Mucosa of rectum (tissue), 2 donors: ENCODE measurements at regions not wholly inside any gene's neighbourhood (a gene's known extent, or its start where the extent isn't known, plus 50 kb on each side); places are given as distances from the start of the nearest gene placed in this dataset.

Source experiments
- H3K27ac ChIP-seq, 2 donors: one replicate each; pipeline ENCODE4 v1.7.0; 2013; ENCODE audit warnings: inconsistent platforms in 2 of 2, low read depth in 2 of 2, low read length in 2 of 2
- H3K27me3 ChIP-seq, 2 donors: one replicate each; pipeline ENCODE4 v1.7.0; 2013; ENCODE audit warnings: low read length in 2 of 2; ENCODE audit not compliant: control insufficient read depth in 2 of 2, insufficient read depth in 2 of 2
- H3K36me3 ChIP-seq, 2 donors: one replicate each; pipeline ENCODE4 v1.7.0; 2013; ENCODE audit warnings: low read length in 2 of 2; ENCODE audit not compliant: control insufficient read depth in 2 of 2, insufficient read depth in 2 of 2
- H3K4me1 ChIP-seq, 2 donors: one replicate each; pipeline ENCODE4 v1.7.0; 2013; ENCODE audit warnings: low read length in 2 of 2, mild to moderate bottlenecking in 1 of 2; ENCODE audit not compliant: control insufficient read depth in 2 of 2, insufficient read depth in 2 of 2
- H3K4me3 ChIP-seq, 2 donors: one replicate each; pipeline ENCODE4 v1.7.0; 2013; ENCODE audit warnings: low read length in 2 of 2
- H3K9ac ChIP-seq, 2 donors: one replicate each; pipeline ENCODE4 v1.7.0; 2013; ENCODE audit warnings: low read length in 2 of 2, low read depth in 1 of 2, mild to moderate bottlenecking in 1 of 2
- H3K9me3 ChIP-seq, 2 donors: one replicate each; pipeline ENCODE4 v1.7.0; 2013; ENCODE audit warnings: low read length in 2 of 2; ENCODE audit not compliant: control insufficient read depth in 2 of 2
- donor health status: healthy.
- donor health status: Normal muscosa, but diverticular disease.

GRCh38 chr2:221635949-221636348, 63.8 kb upstream of the EPHA4 start:
- H3K4me3 ChIP-seq: no peak overlapping the region
- H3K36me3 ChIP-seq: no peaks in the 10 kb centered on the region
- H3K27ac ChIP-seq: no peak overlapping the region
- H3K27me3 ChIP-seq: no peaks in the 10 kb centered on the region
- no peaks in the 10 kb centered on the region for H3K4me1 ChIP-seq
- no peaks in the 10 kb centered on the region for H3K9me3 ChIP-seq
- no peak overlapping the region for H3K9ac ChIP-seq

DNA sequence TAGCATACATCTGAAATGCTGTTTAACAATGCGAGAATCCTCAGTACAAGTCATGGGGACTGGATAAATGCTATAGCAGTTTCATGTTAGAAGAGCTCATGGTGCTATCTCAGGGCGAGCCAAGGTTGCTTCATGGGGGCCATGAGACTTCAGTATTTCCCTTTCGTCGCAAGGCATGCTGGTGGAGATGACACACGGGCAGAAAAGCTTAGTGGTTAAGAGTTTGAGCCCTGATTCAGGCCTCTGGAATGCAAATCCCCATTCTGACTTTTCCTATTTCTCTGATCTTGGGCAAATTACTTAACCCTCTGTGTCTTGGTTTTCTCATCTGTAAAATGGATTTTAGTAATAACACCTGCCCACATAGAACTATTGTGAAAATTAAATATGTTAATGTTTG, 57.4 kb upstream of the EPHA4 start:
- H3K27ac ChIP-seq: no peak overlapping the region
- H3K4me1 ChIP-seq: no peaks in the 10 kb centered on the region
- H3K9ac ChIP-seq: no peak overlapping the region
- H3K9me3 ChIP-seq: no peaks in the 10 kb centered on the region
- no peaks in the 10 kb centered on the region for H3K36me3 ChIP-seq
- H3K4me3 ChIP-seq: no peak overlapping the region
- no peaks in the 10 kb centered on the region for H3K27me3 ChIP-seq

- Histone ChIP-seq H3K27ac (no peak overlapping the region), H3K9ac (no peak overlapping the region), H3K27me3 (no peaks in the 10 kb centered on the region), H3K4me3 (no peak overlapping the region), H3K9me3 (no peaks in the 10 kb centered on the region), H3K36me3 (no peaks in the 10 kb centered on the region), H3K4me1 (no peaks in the 10 kb centered on the region)
Observed at GRCh38 chr2:221624475-221624874, 52.4 kb upstream of the EPHA4 start.
